IMR-90 (cell line): ENCODE measurements at regions not wholly inside any gene's neighbourhood (a gene's known extent, or its start where the extent isn't known, plus 50 kb on each side); places are given as distances from the start of the nearest gene placed in this dataset.

Experiments used
- ATAC-seq: fragments of 200-7000 bp; cut with Tn5 transposase; 2 replicates; pipeline ENCODE4 v1.9.1; 2020; ENCODE audit warnings: low read depth, mild to moderate bottlenecking, moderate library complexity
- BruUV-seq: library from RNA; stranded (reverse); fragments of 400-500 nt; replicated peaks from 2 replicates; lab custom pipeline; 2021; lab: Mats Ljungman, UMichigan
- CTCF ChIA-PET: fragments of 300-600 bp; formaldehyde crosslinking; extraction: SDS; loops from one replicate; lab custom pipeline; 2021; ENCODE audit warnings: antibody characterized with exemption; lab: Yijun Ruan, JAX
- POLR2A ChIA-PET: fragments of 300-600 bp; sonication (Branson Sonifier 250); formaldehyde crosslinking; loops from one replicate; lab custom pipeline; 2022; ENCODE audit warnings: antibody characterized with exemption; ENCODE audit not compliant: unreplicated experiment; lab: Charles Lee
- DNase-seq: peaks from one replicate; pipeline ENCODE4 v3.0.0; 2013
- H2AFZ ChIP-seq: replicated peaks from 2 replicates; pipeline ENCODE3; 2013; ENCODE audit warnings: low read length, mild to moderate bottlenecking; ENCODE audit not compliant: poor library complexity
- H2AK5ac ChIP-seq: 2 replicates; pipeline ENCODE4 v1.6.1; 2013; ENCODE audit warnings: low read depth, low read length, inconsistent platforms
- H2AK9ac ChIP-seq: replicated peaks from 2 replicates; pipeline ENCODE3; 2013; ENCODE audit warnings: mild to moderate bottlenecking, low read depth, low read length, moderate library complexity; ENCODE audit not compliant: poor library complexity
- H2BK120ac ChIP-seq: 2 replicates; pipeline ENCODE4 v1.6.1; 2013; ENCODE audit warnings: low read depth, low read length, inconsistent platforms
- H2BK15ac ChIP-seq: 3 replicates; pipeline ENCODE4 v1.6.1; 2013; ENCODE audit warnings: low read depth, low read length, inconsistent platforms
- H2BK20ac ChIP-seq: 2 replicates; pipeline ENCODE4 v1.6.1; 2013; ENCODE audit warnings: low read depth, mild to moderate bottlenecking, inconsistent platforms, low read length, moderate library complexity
- H2BK5ac ChIP-seq: 2 replicates; pipeline ENCODE4 v1.6.1; 2013; ENCODE audit warnings: mild to moderate bottlenecking, low read depth, low read length, inconsistent platforms; ENCODE audit not compliant: poor library complexity, severe bottlenecking
- H3K14ac ChIP-seq: replicated peaks from 2 replicates; pipeline ENCODE4 v1.6.1; 2013; ENCODE audit warnings: low read depth, low read length, inconsistent platforms
- H3K18ac ChIP-seq: 2 replicates; pipeline ENCODE4 v1.6.1; 2013; ENCODE audit warnings: low read depth, low read length, control low read depth
- H3K23ac ChIP-seq: 2 replicates; pipeline ENCODE4 v1.6.1; 2013; ENCODE audit warnings: low read depth, low read length, inconsistent platforms
- H3K27ac ChIP-seq: 2 replicates; pipeline ENCODE4 v1.5.1; 2013; ENCODE audit warnings: mild to moderate bottlenecking, control low read depth, low read length; ENCODE audit not compliant: insufficient read depth
- H3K27me3 ChIP-seq: 2 replicates; pipeline ENCODE4 v1.6.1; 2013; ENCODE audit warnings: low read length; ENCODE audit not compliant: control insufficient read depth, insufficient read depth
- H3K36me3 ChIP-seq: 2 replicates; pipeline ENCODE4 v1.6.1; 2013; ENCODE audit warnings: low read length, mixed read lengths; ENCODE audit not compliant: control insufficient read depth, insufficient read depth
- H3K4ac ChIP-seq: 2 replicates; pipeline ENCODE4 v1.6.1; 2013; ENCODE audit warnings: low read depth, low read length, inconsistent platforms
- H3K4me1 ChIP-seq: 2 replicates; pipeline ENCODE4 v1.6.1; 2013; ENCODE audit warnings: low read length, mixed read lengths; ENCODE audit not compliant: control insufficient read depth, insufficient read depth
- H3K4me2 ChIP-seq: 2 replicates; pipeline ENCODE4 v1.6.1; 2013; ENCODE audit warnings: low read depth, mild to moderate bottlenecking, control low read depth, low read length, moderate library complexity
- H3K4me3 ChIP-seq: 2 replicates; pipeline ENCODE4 v1.5.1; 2013; ENCODE audit warnings: low read depth, mild to moderate bottlenecking, control low read depth, low read length, moderate library complexity; ENCODE audit not compliant: insufficient read depth
- H3K56ac ChIP-seq: 2 replicates; pipeline ENCODE4 v1.6.1; 2013; ENCODE audit warnings: low read length, inconsistent platforms; ENCODE audit not compliant: insufficient read depth; ENCODE audit errors: extremely low read depth
- H3K79me1 ChIP-seq, 2 experiments: 2 replicates each; pipeline ENCODE4 v1.6.1; 2013; ENCODE audit warnings: low read length in 2 of 2, inconsistent platforms in 1 of 2, low read depth in 1 of 2
- H3K9ac ChIP-seq: 2 replicates; pipeline ENCODE4 v1.6.1; 2013; ENCODE audit warnings: low read depth, low read length, control low read depth
- H3K9me1 ChIP-seq: 2 replicates; pipeline ENCODE4 v1.6.1; 2013; ENCODE audit warnings: low read length, inconsistent platforms; ENCODE audit not compliant: insufficient read depth
- H3K9me3 ChIP-seq: 2 replicates; pipeline ENCODE4 v1.6.1; 2013; ENCODE audit warnings: low read length; ENCODE audit not compliant: control insufficient read depth, insufficient read depth
- H4K20me1 ChIP-seq: 2 replicates; pipeline ENCODE4 v1.6.1; 2013; ENCODE audit warnings: low read length, inconsistent platforms; ENCODE audit not compliant: insufficient read depth
- H4K5ac ChIP-seq: 2 replicates; pipeline ENCODE4 v1.6.1; 2013; ENCODE audit warnings: mild to moderate bottlenecking, low read depth, low read length, control low read depth
- H4K8ac ChIP-seq, 2 experiments: 2 replicates each; pipeline ENCODE4 v1.6.1; 2013; ENCODE audit warnings: low read depth in 2 of 2, low read length in 2 of 2, control low read depth in 1 of 2, inconsistent platforms in 1 of 2
- H4K91ac ChIP-seq: 2 replicates; pipeline ENCODE4 v1.6.1; 2013; ENCODE audit warnings: low read depth, low read length, inconsistent platforms; ENCODE audit not compliant: insufficient read depth
- BHLHE40 ChIP-seq: fragments of 150-350 bp; IDR thresholded peaks from 2 replicates; pipeline ENCODE4 v1.6.1; 2016; ENCODE audit warnings: mild to moderate bottlenecking, low read depth, low read length
- CEBPB ChIP-seq: IDR thresholded peaks from 2 replicates; pipeline ENCODE4 v1.6.1; 2012; ENCODE audit warnings: low read depth, low read length, improper control_type of control experiment
- CTCF ChIP-seq: conservative IDR thresholded peaks from 2 replicates; pipeline ENCODE4 v1.5.1; 2012; ENCODE audit warnings: mild to moderate bottlenecking, low read depth, low read length, improper control_type of control experiment
- ELK1 ChIP-seq: fragments of 150-350 bp; IDR thresholded peaks from 2 replicates; pipeline ENCODE4 v1.6.1; 2016; ENCODE audit warnings: low read depth, mild to moderate bottlenecking, low read length, moderate library complexity, borderline replicate concordance
- MAFK ChIP-seq: IDR thresholded peaks from 2 replicates; pipeline ENCODE4 v1.6.1; 2012; ENCODE audit warnings: low read depth, low read length, improper control_type of control experiment
- MXI1 ChIP-seq: IDR thresholded peaks from 2 replicates; pipeline ENCODE4 v1.6.1; 2012; ENCODE audit warnings: low read depth, mild to moderate bottlenecking, low read length, moderate library complexity, borderline replicate concordance
- NFE2L2 ChIP-seq: fragments of 150-350 bp; IDR thresholded peaks from 2 replicates; pipeline ENCODE4 v1.6.1; 2016; ENCODE audit warnings: low read depth, mild to moderate bottlenecking, low read length
- POLR2A ChIP-seq: IDR thresholded peaks from 2 replicates; pipeline ENCODE4 v1.6.1; 2012; ENCODE audit warnings: mild to moderate bottlenecking, low read depth, low read length
- RAD21 ChIP-seq: IDR thresholded peaks from 2 replicates; pipeline ENCODE4 v1.6.1; 2012; ENCODE audit warnings: low read length, improper control_type of control experiment
- RCOR1 ChIP-seq: IDR thresholded peaks from 2 replicates; pipeline ENCODE4 v1.6.1; 2012; ENCODE audit warnings: mild to moderate bottlenecking, low read length, improper control_type of control experiment; ENCODE audit not compliant: insufficient replicate concordance
- SMC3 ChIP-seq: fragments of 150-350 bp; IDR thresholded peaks from 2 replicates; pipeline ENCODE4 v1.6.1; 2016; ENCODE audit warnings: low read depth, mild to moderate bottlenecking, antibody characterized with exemption, low read length, moderate library complexity
- USF2 ChIP-seq: fragments of 150-350 bp; IDR thresholded peaks from 2 replicates; pipeline ENCODE4 v1.6.1; 2017; ENCODE audit warnings: mild to moderate bottlenecking, antibody characterized with exemption, low read length, low read depth
- WGBS, 2 experiments: methylation state at CpG; one replicate each; pipeline versions ENCODE4 v1.1.5 to v1.1.7; 2013; ENCODE audit warnings: missing lambda C conversion rate in 2 of 2; ENCODE audit not compliant: insufficient read length in 1 of 2; ENCODE audit errors: extremely low coverage in 2 of 2; 5-methylcytosine and 5-hydroxymethylcytosine counted together
- dilution Hi-C: fragments of 300-500 bp; cut with HindIII; formaldehyde crosslinking; loops from one replicate; pipeline ENCODE4 v1.14.3; 2018; ENCODE audit warnings: low sequenced_read_pairs; ENCODE audit not compliant: unreplicated experiment
- in situ Hi-C: fragments of 300-500 bp; cut with MboI; formaldehyde crosslinking; loops from 3 replicates; pipeline ENCODE4 v1.14.3; 2019; ENCODE audit warnings: low sequenced_read_pairs, inconsistent platforms, mixed read lengths
- intact Hi-C: fragments of 100-400 bp; cut with micrococcal nuclease; formaldehyde crosslinking; loops from 2 replicates; pipeline ENCODE4 v1.10.0; 2022

GRCh38 chrX:1767026-1767425, 152.2 kb downstream of the ASMT start:
- H3K4me2 ChIP-seq = no peak overlapping the region
- H3K18ac ChIP-seq = no peak overlapping the region
- H2BK120ac ChIP-seq = no peak overlapping the region
- no peaks in the 10 kb centered on the region for H3K4me1 ChIP-seq
- WGBS, 2 experiments = 17% methylated on average over 1 of the region's 10 CpGs; no CpG with 5 or more reads in 1 of the 2 experiments
- TF ChIP-seq CEBPB (no peak), ELK1 (no peak), MAFK (no peak), SMC3 (no peak), BHLHE40 (no peak), RAD21 (no peak), MXI1 (no peak), RCOR1 (no peak), CTCF (no peak), USF2 (no peak), POLR2A (no peak), NFE2L2 (no peak)
- ChIA-PET POLR2A (no interaction called here), CTCF (no interaction called here)
- H3K4me3 ChIP-seq = no peak overlapping the region
- H3K56ac ChIP-seq = no peak overlapping the region
- ATAC-seq = no peak
- H4K8ac ChIP-seq = no peak overlapping the region
- no peaks in the 10 kb centered on the region for H4K20me1 ChIP-seq
- no peaks in the 10 kb centered on the region for H3K9me1 ChIP-seq
- dilution Hi-C loops (no loop called here), intact Hi-C loops (no loop called here), in situ Hi-C loops (no loop called here)
- no peak overlapping the region for H3K9ac ChIP-seq
- no peaks in the 10 kb centered on the region for H3K27me3 ChIP-seq
- H3K23ac ChIP-seq = no peak overlapping the region
- H3K36me3 ChIP-seq = no peaks in the 10 kb centered on the region
- no peak overlapping the region for H2BK15ac ChIP-seq
- H4K5ac ChIP-seq = no peak overlapping the region
- H3K79me1 ChIP-seq = no peaks in the 10 kb centered on the region
- peaks cover 23% of the 10 kb centered on the region for H3K9me3 ChIP-seq
- no peak overlapping the region for H3K4ac ChIP-seq
- no peak overlapping the region for H3K27ac ChIP-seq
- H2AFZ ChIP-seq = no peak overlapping the region
- no peak overlapping the region for H2AK5ac ChIP-seq
- H2BK20ac ChIP-seq = no peak overlapping the region
- H2AK9ac ChIP-seq = no peak overlapping the region
- no peak for DNase-seq
- no peak overlapping the region for H2BK5ac ChIP-seq
- no TSS peak for BruUV-seq
- no peak overlapping the region for H4K91ac ChIP-seq
- no peak overlapping the region for H3K14ac ChIP-seq
